ENCODE measurements at regions not wholly inside any gene's neighbourhood (a gene's known extent, or its start where the extent isn't known, plus 50 kb on each side); places are given as distances from the start of the nearest gene placed in this dataset.

- Histone ChIP-seq H3K9me3 (replicated peaks; ENCODE audit: control insufficient read depth, insufficient read depth, low read length) (no peaks in the 10 kb centered on the region), H3K27me3 (replicated peaks in 1 of 2; ENCODE audit: control insufficient read depth in 2 of 2, insufficient read depth in 2 of 2, low read length in 1 of 2) (no peaks in the 10 kb centered on the region), H2AFZ (ENCODE audit: control insufficient read depth, low read depth, low read length) (no peak overlapping the region), H3K27ac (ENCODE audit: control insufficient read depth, insufficient read depth) (no peak overlapping the region), H4K20me1 (ENCODE audit: control insufficient read depth, insufficient read depth) (no peaks in the 10 kb centered on the region), H3K4me3 (no peak overlapping the region), H3K9ac (ENCODE audit: control insufficient read depth, insufficient read depth, low read length) (no peak overlapping the region), H3K4me2 (ENCODE audit: control insufficient read depth, insufficient read depth) (no peak overlapping the region), H3K4me1 (ENCODE audit: control insufficient read depth, insufficient read depth, low read length) (no peaks in the 10 kb centered on the region), H3K36me3 (ENCODE audit: control insufficient read depth in 2 of 2, insufficient read depth in 2 of 2, low read length in 1 of 2) (no peaks in the 10 kb centered on the region), H3K79me2 (ENCODE audit: control insufficient read depth, insufficient read depth, low read length) (no peaks in the 10 kb centered on the region)
- RAD21 ChIA-PET (ENCODE audit: unreplicated experiment), result no interaction called here
- SMC1A ChIA-PET (ENCODE audit: uncharacterized antibody, unreplicated experiment), result no interaction called here
- in situ Hi-C loops (cut with MboI) (no loop called here), intact Hi-C loops (cut with micrococcal nuclease; ENCODE audit: unreplicated experiment) (no loop called here)
- POLR2A ChIA-PET, result no interaction called here
- no peak for ATAC-seq
- TF ChIP-seq, protein P1, sequence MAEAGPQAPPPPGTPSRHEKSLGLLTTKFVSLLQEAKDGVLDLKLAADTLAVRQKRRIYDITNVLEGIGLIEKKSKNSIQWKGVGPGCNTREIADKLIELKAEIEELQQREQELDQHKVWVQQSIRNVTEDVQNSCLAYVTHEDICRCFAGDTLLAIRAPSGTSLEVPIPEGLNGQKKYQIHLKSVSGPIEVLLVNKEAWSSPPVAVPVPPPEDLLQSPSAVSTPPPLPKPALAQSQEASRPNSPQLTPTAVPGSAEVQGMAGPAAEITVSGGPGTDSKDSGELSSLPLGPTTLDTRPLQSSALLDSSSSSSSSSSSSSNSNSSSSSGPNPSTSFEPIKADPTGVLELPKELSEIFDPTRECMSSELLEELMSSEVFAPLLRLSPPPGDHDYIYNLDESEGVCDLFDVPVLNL (IDR thresholded peaks at IDR 0.05; ENCODE audit: low read depth, low read length), result no peak
- TF ChIP-seq, protein P2, sequence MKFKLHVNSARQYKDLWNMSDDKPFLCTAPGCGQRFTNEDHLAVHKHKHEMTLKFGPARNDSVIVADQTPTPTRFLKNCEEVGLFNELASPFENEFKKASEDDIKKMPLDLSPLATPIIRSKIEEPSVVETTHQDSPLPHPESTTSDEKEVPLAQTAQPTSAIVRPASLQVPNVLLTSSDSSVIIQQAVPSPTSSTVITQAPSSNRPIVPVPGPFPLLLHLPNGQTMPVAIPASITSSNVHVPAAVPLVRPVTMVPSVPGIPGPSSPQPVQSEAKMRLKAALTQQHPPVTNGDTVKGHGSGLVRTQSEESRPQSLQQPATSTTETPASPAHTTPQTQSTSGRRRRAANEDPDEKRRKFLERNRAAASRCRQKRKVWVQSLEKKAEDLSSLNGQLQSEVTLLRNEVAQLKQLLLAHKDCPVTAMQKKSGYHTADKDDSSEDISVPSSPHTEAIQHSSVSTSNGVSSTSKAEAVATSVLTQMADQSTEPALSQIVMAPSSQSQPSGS (IDR thresholded peaks at IDR 0.05; ENCODE audit: low read length), result no peak
- CTCF ChIA-PET, result no interaction called here
- no peak for FAIRE-seq
- 0% methylated on average over 2 of the region's 2 CpGs for WGBS (ENCODE audit: insufficient coverage, insufficient replicate concordance, low lambda C conversion rate, missing lambda C conversion rate)
- DNase-seq (ENCODE audit: low read depth, low spot score), result no peak
- no TSS peak for BruUV-seq (replicated peaks)
These were observed 1891.2 kb downstream of the NCAM2 start for GRCh38 chr21:22889445-22889844.

- Histone ChIP-seq H3K27me3 (replicated peaks in 1 of 2; ENCODE audit: control insufficient read depth in 2 of 2, insufficient read depth in 2 of 2, low read length in 1 of 2) (no peaks in the 10 kb centered on the region), H3K4me3 (no peak overlapping the region), H3K4me2 (ENCODE audit: control insufficient read depth, insufficient read depth) (no peak overlapping the region), H3K79me2 (ENCODE audit: control insufficient read depth, insufficient read depth, low read length) (no peaks in the 10 kb centered on the region), H3K9ac (ENCODE audit: control insufficient read depth, insufficient read depth, low read length) (no peak overlapping the region), H3K4me1 (ENCODE audit: control insufficient read depth, insufficient read depth, low read length) (no peaks in the 10 kb centered on the region), H3K27ac (ENCODE audit: control insufficient read depth, insufficient read depth) (no peak overlapping the region), H4K20me1 (ENCODE audit: control insufficient read depth, insufficient read depth) (no peaks in the 10 kb centered on the region), H3K9me3 (replicated peaks; ENCODE audit: control insufficient read depth, insufficient read depth, low read length) (no peaks in the 10 kb centered on the region), H3K36me3 (ENCODE audit: control insufficient read depth in 2 of 2, insufficient read depth in 2 of 2, low read length in 1 of 2) (no peaks in the 10 kb centered on the region), H2AFZ (ENCODE audit: control insufficient read depth, low read depth, low read length) (no peak overlapping the region)
- ChIA-PET SMC1A (ENCODE audit: uncharacterized antibody, unreplicated experiment) (no interaction called here), CTCF (no interaction called here), RAD21 (ENCODE audit: unreplicated experiment) (no interaction called here), POLR2A (no interaction called here)
- FAIRE-seq, result no peak
- DNase-seq (ENCODE audit: low read depth, low spot score), result no peak
- in situ Hi-C loops (cut with MboI) (no loop called here), intact Hi-C loops (cut with micrococcal nuclease; ENCODE audit: unreplicated experiment) (no loop called here)
- no TSS peak for BruUV-seq (replicated peaks)
- WGBS (ENCODE audit: insufficient coverage, insufficient replicate concordance, low lambda C conversion rate, missing lambda C conversion rate), result 48% methylated on average over 2 of the region's 2 CpGs
- ATAC-seq, result no peak
- no peak for TF ChIP-seq PAX8 (IDR thresholded peaks at IDR 0.05)
- TF ChIP-seq, protein P3, sequence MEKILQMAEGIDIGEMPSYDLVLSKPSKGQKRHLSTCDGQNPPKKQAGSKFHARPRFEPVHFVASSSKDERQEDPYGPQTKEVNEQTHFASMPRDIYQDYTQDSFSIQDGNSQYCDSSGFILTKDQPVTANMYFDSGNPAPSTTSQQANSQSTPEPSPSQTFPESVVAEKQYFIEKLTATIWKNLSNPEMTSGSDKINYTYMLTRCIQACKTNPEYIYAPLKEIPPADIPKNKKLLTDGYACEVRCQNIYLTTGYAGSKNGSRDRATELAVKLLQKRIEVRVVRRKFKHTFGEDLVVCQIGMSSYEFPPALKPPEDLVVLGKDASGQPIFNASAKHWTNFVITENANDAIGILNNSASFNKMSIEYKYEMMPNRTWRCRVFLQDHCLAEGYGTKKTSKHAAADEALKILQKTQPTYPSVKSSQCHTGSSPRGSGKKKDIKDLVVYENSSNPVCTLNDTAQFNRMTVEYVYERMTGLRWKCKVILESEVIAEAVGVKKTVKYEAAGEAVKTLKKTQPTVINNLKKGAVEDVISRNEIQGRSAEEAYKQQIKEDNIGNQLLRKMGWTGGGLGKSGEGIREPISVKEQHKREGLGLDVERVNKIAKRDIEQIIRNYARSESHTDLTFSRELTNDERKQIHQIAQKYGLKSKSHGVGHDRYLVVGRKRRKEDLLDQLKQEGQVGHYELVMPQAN (conservative IDR thresholded peaks at IDR 0.05), result no peak
- TF ChIP-seq, protein P4, sequence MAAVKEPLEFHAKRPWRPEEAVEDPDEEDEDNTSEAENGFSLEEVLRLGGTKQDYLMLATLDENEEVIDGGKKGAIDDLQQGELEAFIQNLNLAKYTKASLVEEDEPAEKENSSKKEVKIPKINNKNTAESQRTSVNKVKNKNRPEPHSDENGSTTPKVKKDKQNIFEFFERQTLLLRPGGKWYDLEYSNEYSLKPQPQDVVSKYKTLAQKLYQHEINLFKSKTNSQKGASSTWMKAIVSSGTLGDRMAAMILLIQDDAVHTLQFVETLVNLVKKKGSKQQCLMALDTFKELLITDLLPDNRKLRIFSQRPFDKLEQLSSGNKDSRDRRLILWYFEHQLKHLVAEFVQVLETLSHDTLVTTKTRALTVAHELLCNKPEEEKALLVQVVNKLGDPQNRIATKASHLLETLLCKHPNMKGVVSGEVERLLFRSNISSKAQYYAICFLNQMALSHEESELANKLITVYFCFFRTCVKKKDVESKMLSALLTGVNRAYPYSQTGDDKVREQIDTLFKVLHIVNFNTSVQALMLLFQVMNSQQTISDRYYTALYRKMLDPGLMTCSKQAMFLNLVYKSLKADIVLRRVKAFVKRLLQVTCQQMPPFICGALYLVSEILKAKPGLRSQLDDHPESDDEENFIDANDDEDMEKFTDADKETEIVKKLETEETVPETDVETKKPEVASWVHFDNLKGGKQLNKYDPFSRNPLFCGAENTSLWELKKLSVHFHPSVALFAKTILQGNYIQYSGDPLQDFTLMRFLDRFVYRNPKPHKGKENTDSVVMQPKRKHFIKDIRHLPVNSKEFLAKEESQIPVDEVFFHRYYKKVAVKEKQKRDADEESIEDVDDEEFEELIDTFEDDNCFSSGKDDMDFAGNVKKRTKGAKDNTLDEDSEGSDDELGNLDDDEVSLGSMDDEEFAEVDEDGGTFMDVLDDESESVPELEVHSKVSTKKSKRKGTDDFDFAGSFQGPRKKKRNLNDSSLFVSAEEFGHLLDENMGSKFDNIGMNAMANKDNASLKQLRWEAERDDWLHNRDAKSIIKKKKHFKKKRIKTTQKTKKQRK (IDR thresholded peaks at IDR 0.05; ENCODE audit: low read depth, low read length), result no peak
- TF ChIP-seq FOXM1 (IDR thresholded peaks at IDR 0.05; ENCODE audit: low read depth, low read length), result no peak
- no peak for TF ChIP-seq MYB (IDR thresholded peaks at IDR 0.05; ENCODE audit: borderline replicate concordance, low read depth, low read length)
- no peak for TF ChIP-seq EED (IDR thresholded peaks at IDR 0.05; ENCODE audit: low read depth)
- no peak for TF ChIP-seq BHLHE40 (IDR thresholded peaks at IDR 0.05; ENCODE audit: borderline replicate concordance in 1 of 2, low read depth in 2 of 2, low read length in 1 of 2)
- TF ChIP-seq KDM1A (IDR thresholded peaks at IDR 0.05; ENCODE audit: borderline replicate concordance), result no peak
- TF ChIP-seq HCFC1 (IDR thresholded peaks at IDR 0.05; ENCODE audit: low read length), result no peak
These were observed 1892.4 kb downstream of the NCAM2 start for GRCh38 chr21:22890656-22891055.
